ENCODE measurements at regions not wholly inside any gene's neighbourhood (a gene's known extent, or its start where the extent isn't known, plus 50 kb on each side); places are given as distances from the start of the nearest gene placed in this dataset.

- no peak overlapping the region for H3K4me3 ChIP-seq (ENCODE audit: low read depth, low read length)
- no peak for TF ChIP-seq CTCF (IDR thresholded peaks at IDR 0.05; ENCODE audit: borderline replicate concordance, insufficient read depth, low read depth, low read length)
Observed at GRCh38 chr14:47730296-47730695, 54.9 kb upstream of the MDGA2 start.
